Prostate gland (tissue), 2 donors: ENCODE measurements at regions not wholly inside any gene's neighbourhood (a gene's known extent, or its start where the extent isn't known, plus 50 kb on each side); places are given as distances from the start of the nearest gene placed in this dataset.

ENCODE experiments used
- POLR2A ChIP-seq: fragments of 450-650 bp; IDR thresholded peaks from one replicate; pipeline ENCODE4 v1.6.1; 2016; ENCODE audit warnings: antibody characterized with exemption, mild to moderate bottlenecking
- POLR2AphosphoS5 ChIP-seq: sonication (generic); formaldehyde crosslinking; IDR thresholded peaks from one replicate; pipeline ENCODE4 v1.6.1; 2017; ENCODE audit warnings: antibody characterized with exemption
- TF ChIP-seq, protein P1 (sequence below), 4 experiments: fragments of 200-600 bp in 2 of 4; fragments of 450-650 bp in 2 of 4; sonication (generic) in 2 of 4; IDR thresholded peaks; 1 replicate in 3 of 4; 2 replicates in 1 of 4; pipeline ENCODE4 v1.5.1; 2016 to 2019; ENCODE audit warnings: antibody characterized with exemption in 4 of 4, mild to moderate bottlenecking in 2 of 4, moderate library complexity in 2 of 4

DNA sequence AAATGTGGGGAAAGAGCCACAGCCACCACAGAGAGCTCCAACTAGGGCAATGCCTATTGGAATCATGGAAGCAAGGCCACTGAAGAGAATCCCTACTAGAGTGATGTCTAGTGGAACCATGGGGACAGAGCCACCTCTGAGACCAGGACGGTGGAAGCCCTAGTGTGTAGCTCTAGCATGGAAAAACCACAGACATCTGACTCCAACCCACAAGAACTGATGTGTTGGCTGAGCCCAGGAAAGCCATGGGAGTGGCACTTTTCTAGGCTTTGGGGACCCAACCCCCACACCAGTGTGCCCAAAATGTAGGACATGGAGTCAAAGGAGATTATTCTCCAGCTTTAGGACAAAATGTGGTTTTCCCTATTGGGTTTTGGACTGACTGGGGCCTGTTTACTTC lies 721.9 kb downstream of the BRINP1 start:
- TF ChIP-seq POLR2AphosphoS5 = no peak
- TF ChIP-seq, protein P1, sequence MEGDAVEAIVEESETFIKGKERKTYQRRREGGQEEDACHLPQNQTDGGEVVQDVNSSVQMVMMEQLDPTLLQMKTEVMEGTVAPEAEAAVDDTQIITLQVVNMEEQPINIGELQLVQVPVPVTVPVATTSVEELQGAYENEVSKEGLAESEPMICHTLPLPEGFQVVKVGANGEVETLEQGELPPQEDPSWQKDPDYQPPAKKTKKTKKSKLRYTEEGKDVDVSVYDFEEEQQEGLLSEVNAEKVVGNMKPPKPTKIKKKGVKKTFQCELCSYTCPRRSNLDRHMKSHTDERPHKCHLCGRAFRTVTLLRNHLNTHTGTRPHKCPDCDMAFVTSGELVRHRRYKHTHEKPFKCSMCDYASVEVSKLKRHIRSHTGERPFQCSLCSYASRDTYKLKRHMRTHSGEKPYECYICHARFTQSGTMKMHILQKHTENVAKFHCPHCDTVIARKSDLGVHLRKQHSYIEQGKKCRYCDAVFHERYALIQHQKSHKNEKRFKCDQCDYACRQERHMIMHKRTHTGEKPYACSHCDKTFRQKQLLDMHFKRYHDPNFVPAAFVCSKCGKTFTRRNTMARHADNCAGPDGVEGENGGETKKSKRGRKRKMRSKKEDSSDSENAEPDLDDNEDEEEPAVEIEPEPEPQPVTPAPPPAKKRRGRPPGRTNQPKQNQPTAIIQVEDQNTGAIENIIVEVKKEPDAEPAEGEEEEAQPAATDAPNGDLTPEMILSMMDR (IDR thresholded peaks at IDR 0.05) = no peak
- no peak for TF ChIP-seq POLR2A
